ENCODE measurements at regions not wholly inside any gene's neighbourhood (a gene's known extent, or its start where the extent isn't known, plus 50 kb on each side); places are given as distances from the start of the nearest gene placed in this dataset.

DNA sequence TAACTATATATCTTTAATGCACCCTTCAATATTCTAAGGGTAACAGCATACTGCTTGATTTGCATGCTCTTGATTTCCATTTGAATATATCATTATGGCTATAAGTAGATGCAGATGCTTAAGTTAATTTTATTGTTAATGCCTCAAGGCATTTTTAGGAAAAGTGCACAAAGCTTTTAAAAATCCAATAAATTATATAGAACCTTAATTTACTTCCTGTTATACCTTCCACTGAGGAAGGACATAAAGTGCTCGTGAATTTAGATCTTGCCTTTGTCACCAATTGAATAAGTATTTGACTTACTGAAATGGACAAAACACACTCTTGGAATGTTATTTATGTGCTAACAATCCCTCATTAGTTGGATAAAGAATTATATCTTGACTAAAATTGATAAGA is 276.7 kb upstream of the CCDC54 start:
- no peak for DNase-seq
- H3K27ac ChIP-seq = no peak overlapping the region
- no peaks in the 10 kb centered on the region for H3K36me3 ChIP-seq
- no peaks in the 10 kb centered on the region for H3K4me1 ChIP-seq
- H3K9me3 ChIP-seq = no peaks in the 10 kb centered on the region
- intact Hi-C loops (cut with DNase I; ENCODE audit: low total_unique reads) (no loop called here), in situ Hi-C loops (cut with MboI; ENCODE audit: low pct_ligation_motif_present in 1 of 4, low pct_unique_long_range_greater_than_20kb in 1 of 4, low sequenced_read_pairs in 3 of 4) (no loop called here)
- no peaks in the 10 kb centered on the region for H3K27me3 ChIP-seq
- WGBS, 2 donors (ENCODE audit: low coverage in 1 of 2) = 40 to 44% methylated on average over 1 of the region's 1 CpG
- no peak overlapping the region for H3K4me3 ChIP-seq
- no peak for TF ChIP-seq EP300 (IDR thresholded peaks at IDR 0.05; ENCODE audit: low read depth)
- TF ChIP-seq POLR2AphosphoS5 (IDR thresholded peaks at IDR 0.05) = no peak
- no peak for TF ChIP-seq POLR2A (IDR thresholded peaks at IDR 0.05)
- TF ChIP-seq, protein P1, sequence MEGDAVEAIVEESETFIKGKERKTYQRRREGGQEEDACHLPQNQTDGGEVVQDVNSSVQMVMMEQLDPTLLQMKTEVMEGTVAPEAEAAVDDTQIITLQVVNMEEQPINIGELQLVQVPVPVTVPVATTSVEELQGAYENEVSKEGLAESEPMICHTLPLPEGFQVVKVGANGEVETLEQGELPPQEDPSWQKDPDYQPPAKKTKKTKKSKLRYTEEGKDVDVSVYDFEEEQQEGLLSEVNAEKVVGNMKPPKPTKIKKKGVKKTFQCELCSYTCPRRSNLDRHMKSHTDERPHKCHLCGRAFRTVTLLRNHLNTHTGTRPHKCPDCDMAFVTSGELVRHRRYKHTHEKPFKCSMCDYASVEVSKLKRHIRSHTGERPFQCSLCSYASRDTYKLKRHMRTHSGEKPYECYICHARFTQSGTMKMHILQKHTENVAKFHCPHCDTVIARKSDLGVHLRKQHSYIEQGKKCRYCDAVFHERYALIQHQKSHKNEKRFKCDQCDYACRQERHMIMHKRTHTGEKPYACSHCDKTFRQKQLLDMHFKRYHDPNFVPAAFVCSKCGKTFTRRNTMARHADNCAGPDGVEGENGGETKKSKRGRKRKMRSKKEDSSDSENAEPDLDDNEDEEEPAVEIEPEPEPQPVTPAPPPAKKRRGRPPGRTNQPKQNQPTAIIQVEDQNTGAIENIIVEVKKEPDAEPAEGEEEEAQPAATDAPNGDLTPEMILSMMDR (IDR thresholded peaks at IDR 0.05) = no peak

DNA sequence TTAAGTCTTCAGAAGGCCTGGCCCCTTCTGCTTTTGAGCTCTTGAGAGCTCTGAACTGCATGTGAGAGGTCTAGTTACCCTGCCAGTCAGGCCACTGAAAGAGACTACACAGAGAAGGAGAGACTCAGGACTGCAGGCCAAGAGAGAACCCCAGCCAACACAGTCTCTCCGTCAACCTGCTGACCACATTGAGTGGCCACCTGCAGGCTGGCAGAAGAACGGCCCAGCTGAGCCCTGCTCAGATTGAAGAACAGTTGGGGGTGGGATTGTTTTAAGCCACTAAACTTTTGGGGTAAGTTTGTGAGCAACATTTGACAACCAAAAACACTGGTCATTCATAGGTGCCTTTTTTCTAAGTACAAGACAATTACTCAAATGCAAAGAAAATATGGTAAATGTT is 273.5 kb upstream of the CCDC54 start:
- in situ Hi-C loops (cut with MboI; ENCODE audit: low pct_ligation_motif_present in 1 of 4, low pct_unique_long_range_greater_than_20kb in 1 of 4, low sequenced_read_pairs in 3 of 4) (no loop called here), intact Hi-C loops (cut with DNase I; ENCODE audit: low total_unique reads) (no loop called here)
- Histone ChIP-seq H3K4me1 (no peaks in the 10 kb centered on the region), H3K27ac (no peak overlapping the region), H3K9me3 (no peaks in the 10 kb centered on the region), H3K27me3 (no peaks in the 10 kb centered on the region), H3K4me3 (no peak overlapping the region), H3K36me3 (no peaks in the 10 kb centered on the region)
- no peak for DNase-seq
- 88% methylated on average over 2 of the region's 2 CpGs; no CpG with 5 or more reads in 1 of the 2 donors for WGBS, 2 donors (ENCODE audit: low coverage in 1 of 2)
- TF ChIP-seq, protein P1 (IDR thresholded peaks at IDR 0.05) = no peak
- no peak for TF ChIP-seq POLR2A (IDR thresholded peaks at IDR 0.05)
- no peak for TF ChIP-seq EP300 (IDR thresholded peaks at IDR 0.05; ENCODE audit: low read depth)
- TF ChIP-seq POLR2AphosphoS5 (IDR thresholded peaks at IDR 0.05) = no peak

DNA sequence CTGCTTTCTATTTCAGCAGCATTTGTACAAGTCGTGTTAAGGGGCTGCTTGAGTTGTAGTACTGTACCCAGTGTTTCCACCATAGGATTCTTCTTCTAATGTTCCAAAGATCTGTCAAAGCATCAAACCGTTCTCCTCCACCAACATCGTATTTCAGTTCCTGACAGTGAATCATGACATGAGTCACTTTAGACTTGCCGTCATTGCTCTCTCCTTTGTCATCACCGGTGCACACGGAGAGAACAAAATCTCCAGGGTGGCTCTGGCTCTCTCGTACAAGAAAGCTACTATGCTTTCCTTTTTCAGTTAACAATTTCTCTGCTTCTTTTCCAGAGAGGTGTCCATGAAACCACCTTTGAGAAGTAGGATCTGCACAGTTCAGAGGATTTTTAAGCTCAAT is 270.9 kb upstream of the CCDC54 start:
- H3K4me1 ChIP-seq = no peaks in the 10 kb centered on the region
- H3K36me3 ChIP-seq = no peaks in the 10 kb centered on the region
- TF ChIP-seq POLR2A (IDR thresholded peaks at IDR 0.05) (no peak), EP300 (IDR thresholded peaks at IDR 0.05; ENCODE audit: low read depth) (no peak), POLR2AphosphoS5 (IDR thresholded peaks at IDR 0.05) (no peak)
- TF ChIP-seq, protein P1 (IDR thresholded peaks at IDR 0.05) = no peak
- 86 to 90% methylated on average over 7 of the region's 7 CpGs for WGBS, 2 donors (ENCODE audit: low coverage in 1 of 2)
- intact Hi-C loops (cut with DNase I; ENCODE audit: low total_unique reads) = no loop called here
- no peak for DNase-seq
- H3K4me3 ChIP-seq = no peak overlapping the region
- H3K9me3 ChIP-seq = no peaks in the 10 kb centered on the region
- in situ Hi-C loops (cut with MboI; ENCODE audit: low pct_ligation_motif_present in 1 of 4, low pct_unique_long_range_greater_than_20kb in 1 of 4, low sequenced_read_pairs in 3 of 4) = no loop called here
- no peak overlapping the region for H3K27ac ChIP-seq
- H3K27me3 ChIP-seq = no peaks in the 10 kb centered on the region

DNA sequence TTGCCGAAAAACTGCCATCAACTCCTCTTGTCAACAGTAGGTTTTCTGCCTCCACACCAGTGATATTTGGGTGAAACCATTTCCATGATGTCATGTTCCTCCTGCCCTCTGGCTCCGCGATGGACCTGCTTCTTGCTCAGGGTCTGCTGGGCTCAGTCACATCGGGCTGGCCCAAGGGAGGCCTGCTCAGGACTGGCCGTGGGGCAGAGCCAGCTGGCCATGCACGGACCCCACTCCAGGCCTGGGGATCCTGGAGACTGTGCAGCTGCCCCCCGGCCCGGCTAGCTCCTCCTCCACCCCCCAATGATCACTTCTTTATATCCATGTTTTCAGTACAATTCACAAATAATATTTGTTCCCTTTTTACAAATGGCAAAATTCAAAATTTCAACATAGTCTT is 270.3 kb upstream of the CCDC54 start:
- Histone ChIP-seq H3K4me1 (no peaks in the 10 kb centered on the region), H3K27me3 (no peaks in the 10 kb centered on the region), H3K27ac (no peak overlapping the region), H3K36me3 (no peaks in the 10 kb centered on the region), H3K9me3 (no peaks in the 10 kb centered on the region), H3K4me3 (no peak overlapping the region)
- no peak for DNase-seq
- TF ChIP-seq, protein P1 (IDR thresholded peaks at IDR 0.05) = no peak
- WGBS, 2 donors (ENCODE audit: low coverage in 1 of 2) = 75 to 88% methylated on average over 2 to 8 of the region's 8 CpGs
- in situ Hi-C loops (cut with MboI; ENCODE audit: low pct_ligation_motif_present in 1 of 4, low pct_unique_long_range_greater_than_20kb in 1 of 4, low sequenced_read_pairs in 3 of 4) = no loop called here
- intact Hi-C loops (cut with DNase I; ENCODE audit: low total_unique reads) = no loop called here

Measured in transverse colon (tissue), 4 donors.